H9 (cell line): ENCODE measurements at regions not wholly inside any gene's neighbourhood (a gene's known extent, or its start where the extent isn't known, plus 50 kb on each side); places are given as distances from the start of the nearest gene placed in this dataset.
"Not testable (repeated sequence)": the region's sequence is repeated elsewhere in the genome, so short reads cannot be mapped to it uniquely, and the experiment has no call there.

Experiments used
- DNase-seq: peaks from one replicate; pipeline ENCODE4 v3.0.0-alpha.2; 2017
- H2AFZ ChIP-seq: one replicate; pipeline ENCODE4 v1.6.1; 2013; ENCODE audit warnings: mild to moderate bottlenecking, low read length, control low read depth, moderate library complexity
- H2AK5ac ChIP-seq: 2 replicates; pipeline ENCODE4 v1.6.1; 2013; ENCODE audit warnings: low read length, control low read depth, mixed read lengths; ENCODE audit not compliant: insufficient read length
- H2BK120ac ChIP-seq: one replicate; pipeline ENCODE4 v1.6.1; 2013; ENCODE audit warnings: low read depth, mild to moderate bottlenecking, low read length, control low read depth, inconsistent platforms; ENCODE audit not compliant: poor library complexity, severe bottlenecking
- H2BK12ac ChIP-seq: 2 replicates; pipeline ENCODE4 v1.6.1; 2013; ENCODE audit warnings: low read length, control low read depth, mixed read lengths, low read depth; ENCODE audit not compliant: insufficient read length
- H2BK15ac ChIP-seq: 2 replicates; pipeline ENCODE4 v1.6.1; 2013; ENCODE audit warnings: low read depth, low read length, control low read depth
- H2BK20ac ChIP-seq: one replicate; pipeline ENCODE4 v1.6.1; 2013; ENCODE audit warnings: low read depth, mild to moderate bottlenecking, low read length, control low read depth, inconsistent platforms; ENCODE audit not compliant: poor library complexity, severe bottlenecking
- H2BK5ac ChIP-seq: 2 replicates; pipeline ENCODE4 v1.6.1; 2013; ENCODE audit warnings: low read length, control low read depth, mixed read lengths; ENCODE audit not compliant: insufficient read length
- H3K14ac ChIP-seq: 2 replicates; pipeline ENCODE4 v1.6.1; 2013; ENCODE audit warnings: low read length, control low read depth; ENCODE audit not compliant: insufficient read depth
- H3K18ac ChIP-seq: 2 replicates; pipeline ENCODE4 v1.6.1; 2013; ENCODE audit warnings: low read depth, mild to moderate bottlenecking, mixed read lengths, low read length, control low read depth; ENCODE audit not compliant: insufficient read length
- H3K23ac ChIP-seq: 2 replicates; pipeline ENCODE4 v1.6.1; 2013; ENCODE audit warnings: low read length, control low read depth, mixed read lengths, low read depth; ENCODE audit not compliant: insufficient read length
- H3K23me2 ChIP-seq: 2 replicates; pipeline ENCODE4 v1.6.1; 2013; ENCODE audit warnings: low read depth, mild to moderate bottlenecking, mixed read lengths, low read length, control low read depth; ENCODE audit not compliant: insufficient read length, poor library complexity, severe bottlenecking
- H3K27ac ChIP-seq: 2 replicates; pipeline ENCODE4 v1.5.1; 2013; ENCODE audit warnings: low read length, control low read depth, mixed read lengths, low read depth; ENCODE audit not compliant: insufficient read length
- H3K27me3 ChIP-seq: 2 replicates; pipeline ENCODE4 v1.6.1; 2013; ENCODE audit warnings: low read length, control low read depth, inconsistent platforms; ENCODE audit not compliant: insufficient read depth
- H3K4ac ChIP-seq: 2 replicates; pipeline ENCODE4 v1.6.1; 2013; ENCODE audit warnings: low read depth, mild to moderate bottlenecking, control low read depth, inconsistent platforms, low read length, moderate library complexity
- H3K4me1 ChIP-seq: 2 replicates; pipeline ENCODE4 v1.6.1; 2013; ENCODE audit warnings: low read length, control low read depth, inconsistent platforms; ENCODE audit not compliant: insufficient read depth
- H3K4me2 ChIP-seq: 2 replicates; pipeline ENCODE4 v1.6.1; 2013; ENCODE audit warnings: low read length, control low read depth, mixed read lengths; ENCODE audit not compliant: insufficient read length, insufficient read depth
- H3K56ac ChIP-seq: 2 replicates; pipeline ENCODE4 v1.6.1; 2013; ENCODE audit warnings: low read depth, mild to moderate bottlenecking, mixed read lengths, low read length, control low read depth; ENCODE audit not compliant: insufficient read length
- H3K79me1 ChIP-seq: 2 replicates; pipeline ENCODE4 v1.6.1; 2013; ENCODE audit warnings: low read depth, mild to moderate bottlenecking, moderate library complexity, low read length, control low read depth, inconsistent platforms; ENCODE audit not compliant: insufficient read depth, poor library complexity, severe bottlenecking
- H3K79me2 ChIP-seq: 2 replicates; pipeline ENCODE4 v1.6.1; 2013; ENCODE audit warnings: low read length, control low read depth, inconsistent platforms; ENCODE audit not compliant: insufficient read depth
- H3K9ac ChIP-seq: 2 replicates; pipeline ENCODE4 v1.6.1; 2013; ENCODE audit warnings: low read length, control low read depth, mixed read lengths; ENCODE audit not compliant: insufficient read length; ENCODE audit errors: extremely low read depth
- H3K9me3 ChIP-seq: one replicate; pipeline ENCODE4 v1.6.1; 2013; ENCODE audit warnings: low read depth, low read length, inconsistent platforms; ENCODE audit not compliant: control insufficient read depth
- H3T11ph ChIP-seq: one replicate; pipeline ENCODE4 v1.6.1; 2013; ENCODE audit warnings: mild to moderate bottlenecking, low read length, control low read depth, inconsistent platforms
- H4K20me1 ChIP-seq: one replicate; pipeline ENCODE4 v1.6.1; 2013; ENCODE audit not compliant: control insufficient read depth, insufficient read length, insufficient read depth
- H4K5ac ChIP-seq: 2 replicates; pipeline ENCODE4 v1.6.1; 2013; ENCODE audit warnings: low read depth, mild to moderate bottlenecking, mixed read lengths, low read length, control low read depth; ENCODE audit not compliant: insufficient read length
- H4K8ac ChIP-seq: replicated peaks from 2 replicates; pipeline ENCODE4 v1.6.1; 2013; ENCODE audit warnings: low read length, control low read depth, mixed read lengths, low read depth; ENCODE audit not compliant: insufficient read length
- H4K91ac ChIP-seq: 2 replicates; pipeline ENCODE4 v1.6.1; 2013; ENCODE audit warnings: low read depth, mild to moderate bottlenecking, moderate library complexity, mixed read lengths, low read length, control low read depth; ENCODE audit not compliant: insufficient read length
- H3K27ac Mint-ChIP-seq, 3 experiments: 2 replicates in 2 of 3; 3 replicates in 1 of 3; pipeline ENCODE4 v1.8.0; 2020 to 2021; ENCODE audit warnings: mixed read lengths in 3 of 3, mild to moderate bottlenecking in 1 of 3, moderate library complexity in 1 of 3
- H3K27me3 Mint-ChIP-seq: 2 replicates; pipeline ENCODE4 v1.8.0; 2021; ENCODE audit warnings: low read depth, mild to moderate bottlenecking, moderate library complexity, mixed read lengths
- H3K36me3 Mint-ChIP-seq, 3 experiments: 2 replicates in 2 of 3; 3 replicates in 1 of 3; pipeline ENCODE4 v1.8.0; 2020 to 2021; ENCODE audit warnings: low read depth in 3 of 3, mixed read lengths in 3 of 3; ENCODE audit not compliant: insufficient read depth in 1 of 3
- H3K4me1 Mint-ChIP-seq, 2 experiments: 2 replicates each; pipeline ENCODE4 v1.8.0; 2020; ENCODE audit warnings: mixed read lengths in 2 of 2
- H3K4me3 Mint-ChIP-seq, 2 experiments: 2 replicates in 1 of 2; 3 replicates in 1 of 2; pipeline ENCODE4 v1.8.0; 2020 to 2021; ENCODE audit warnings: mild to moderate bottlenecking in 2 of 2, mixed read lengths in 2 of 2, moderate library complexity in 1 of 2
- H3K9me3 Mint-ChIP-seq, 2 experiments: 2 replicates in 1 of 2; 3 replicates in 1 of 2; pipeline ENCODE4 v1.8.0; 2020; ENCODE audit warnings: mild to moderate bottlenecking in 2 of 2, mixed read lengths in 2 of 2, moderate library complexity in 1 of 2
- WGBS: extraction: QIAGEN DNeasy Blood & Tissue Kit; methylation state at CpG from one replicate; pipeline ENCODE4 v1.1.7; 2013; ENCODE audit warnings: missing lambda C conversion rate, low lambda C conversion rate, mixed read lengths; ENCODE audit not compliant: insufficient read length; ENCODE audit errors: extremely low coverage; 5-methylcytosine and 5-hydroxymethylcytosine counted together

DNA sequence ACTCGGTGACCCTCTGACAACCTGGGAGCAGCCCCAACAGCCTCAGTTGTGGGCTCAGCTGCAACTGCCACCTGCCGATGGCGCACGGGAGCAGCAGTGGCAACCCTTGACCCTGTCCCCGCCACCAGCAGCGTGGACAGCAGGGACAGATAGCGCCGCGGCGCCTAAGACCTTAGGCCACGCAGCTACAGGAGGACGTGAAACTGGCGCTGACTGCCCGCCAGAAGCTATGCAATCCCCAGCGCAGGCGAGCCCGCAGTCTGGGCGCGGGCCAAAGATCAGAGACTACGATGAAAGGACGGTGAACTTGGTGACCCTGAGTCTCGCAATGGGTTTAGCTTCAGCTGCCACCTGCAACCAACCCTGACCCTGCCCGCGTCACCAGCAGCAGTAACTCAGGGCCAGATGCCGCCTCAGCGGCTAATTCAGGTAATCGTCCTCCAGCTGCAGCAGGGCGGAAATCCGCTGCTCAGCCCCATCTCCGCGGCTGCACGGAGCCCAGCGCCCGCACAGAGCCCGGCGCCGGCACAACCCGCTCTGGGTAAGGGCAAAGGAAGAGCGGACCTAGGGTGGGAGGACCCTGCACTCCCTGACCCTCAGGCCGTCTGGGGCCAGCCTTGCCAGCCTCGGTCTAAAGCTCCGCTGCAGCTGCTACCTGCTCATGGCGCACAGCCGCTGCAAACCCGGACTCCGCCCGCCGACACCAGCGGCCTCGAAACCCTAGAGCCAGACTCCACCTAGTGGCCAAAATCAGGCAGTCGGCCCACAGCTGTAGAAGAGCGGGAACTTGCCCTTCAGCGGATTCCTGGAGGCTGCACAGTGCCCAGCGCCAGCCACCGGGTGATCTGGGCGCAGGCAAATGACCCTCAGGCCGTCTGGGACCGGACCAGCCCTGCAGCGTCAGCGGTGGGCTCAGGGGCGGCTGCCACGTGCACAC, 85.1 kb downstream of the POTEC start:
- no CpG with 5 or more reads among the region's 62 CpGs for WGBS
- H3K56ac ChIP-seq, H2BK15ac ChIP-seq, H4K91ac ChIP-seq, H3K27me3 ChIP-seq, H3K23me2 ChIP-seq, H2BK5ac ChIP-seq, H3K4me1 Mint-ChIP-seq, H3K4me1 ChIP-seq, H3K27me3 Mint-ChIP-seq, H2BK12ac ChIP-seq, H4K8ac ChIP-seq, H3K14ac ChIP-seq, H3K9ac ChIP-seq, H4K5ac ChIP-seq, H2AFZ ChIP-seq, H2BK120ac ChIP-seq, H3K18ac ChIP-seq, H3K4me2 ChIP-seq, H2AK5ac ChIP-seq, H3K27ac Mint-ChIP-seq, H3K23ac ChIP-seq, H3K79me2 ChIP-seq, H3K4ac ChIP-seq, H2BK20ac ChIP-seq, H3K79me1 ChIP-seq, H3K36me3 Mint-ChIP-seq, H4K20me1 ChIP-seq, H3T11ph ChIP-seq, H3K4me3 Mint-ChIP-seq, H3K27ac ChIP-seq, DNase-seq: not testable (repeated sequence)
- peaks cover 17% of the 10 kb centered on the region for H3K9me3 ChIP-seq
- H3K9me3 Mint-ChIP-seq = peaks cover 40 to 49% of the 10 kb centered on the region in 2 experiments

DNA sequence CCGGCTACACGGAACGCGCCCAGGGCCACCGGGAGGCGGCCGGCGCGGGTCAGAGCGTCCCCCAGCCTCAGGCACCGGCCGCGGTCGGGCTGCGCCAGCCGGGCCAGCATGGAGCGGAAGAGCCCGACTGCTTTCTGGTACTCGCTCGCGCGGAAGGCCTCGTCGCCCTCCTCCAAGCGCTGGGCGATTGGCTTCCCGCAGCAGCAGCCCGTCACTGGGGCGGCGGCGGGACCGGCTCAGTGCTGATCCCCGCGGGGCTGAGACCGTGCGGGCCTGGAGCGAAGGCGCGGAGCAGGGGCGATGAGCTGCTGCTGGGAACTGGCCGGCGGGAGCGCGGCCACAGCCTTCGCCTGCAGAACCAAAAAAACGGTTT, 92.8 kb downstream of the POTEC start:
- not testable (repeated sequence) for H3K27ac Mint-ChIP-seq, H3K27me3 Mint-ChIP-seq, H2BK120ac ChIP-seq, H3K4me1 Mint-ChIP-seq, H2AFZ ChIP-seq, H3K4ac ChIP-seq, H3K4me1 ChIP-seq, H2BK5ac ChIP-seq, H3K18ac ChIP-seq, DNase-seq, H3K4me3 Mint-ChIP-seq, H2BK20ac ChIP-seq, H3K27me3 ChIP-seq, H2AK5ac ChIP-seq, H3K23ac ChIP-seq, H3K9ac ChIP-seq, H3K27ac ChIP-seq, H2BK15ac ChIP-seq, H3K4me2 ChIP-seq, H4K91ac ChIP-seq, H4K8ac ChIP-seq, H3K79me2 ChIP-seq, H4K5ac ChIP-seq, H3K56ac ChIP-seq, H3K23me2 ChIP-seq, H2BK12ac ChIP-seq, H3K14ac ChIP-seq, H3T11ph ChIP-seq, H3K79me1 ChIP-seq, H4K20me1 ChIP-seq
- H3K9me3 Mint-ChIP-seq = peaks cover 33 to 42% of the 10 kb centered on the region in 2 experiments
- peaks cover 4 to 11% (median 5%) of the 10 kb centered on the region in 3 experiments; a peak in 6 of 7 replicates for H3K36me3 Mint-ChIP-seq
- no CpG with 5 or more reads among the region's 46 CpGs for WGBS
- H3K9me3 ChIP-seq = peaks cover 14% of the 10 kb centered on the region
